Posterior vena cava (tissue), 2 donors: ENCODE measurements at regions not wholly inside any gene's neighbourhood (a gene's known extent, or its start where the extent isn't known, plus 50 kb on each side); places are given as distances from the start of the nearest gene placed in this dataset.

ENCODE experiments used
- DNase-seq: peaks from one replicate; pipeline ENCODE4 v3.0.0-alpha.2; 2020; ENCODE audit warnings: low spot score
- intact Hi-C, 2 donors: fragments of 100-400 bp; cut with DNase I; formaldehyde crosslinking; loops; one replicate each; pipeline versions ENCODE4 v1.14.1 to v1.14.2; 2022 to 2023
- donor health status: DM: yes; HTN: yes; CAD: no.
- donor health status: DM: yes; HTN: yes; CAD: no.

- no peak for DNase-seq
- intact Hi-C loops, result loop anchor here in 1 of 2 donors (10.0 kb wide), 1 partner anchor 56 kb away; no protein-coding TSS in a partner anchor
Observed at GRCh38 chr15:97009031-97009431, 678.5 kb downstream of the NR2F2 start.

- no peak for DNase-seq
- intact Hi-C loops, result no loop called here
Observed at GRCh38 chr15:97012986-97013385, 682.5 kb downstream of the NR2F2 start.

- intact Hi-C loops, result no loop called here
- no peak for DNase-seq
Observed at GRCh38 chr15:97013491-97013890, 683.0 kb downstream of the NR2F2 start.

DNA sequence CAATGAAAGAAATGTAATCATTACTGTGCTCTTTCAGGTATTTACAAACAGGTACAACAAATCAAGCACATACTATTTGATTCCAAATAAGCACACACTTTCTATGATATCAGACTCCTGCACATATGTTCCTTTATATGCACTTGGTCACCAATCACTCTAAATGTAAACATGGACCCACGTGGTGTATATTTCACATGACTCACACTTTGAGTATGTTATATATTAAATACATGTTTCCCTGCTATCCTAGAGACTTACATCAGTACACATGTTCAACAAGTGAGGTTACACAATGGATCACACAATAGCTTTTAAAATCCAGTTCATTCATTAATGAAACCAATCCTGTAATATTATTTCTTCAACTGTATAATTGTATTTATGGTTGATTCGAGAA lies 683.5 kb downstream of the NR2F2 start:
- intact Hi-C loops, result no loop called here

GRCh38 chr15:97023488-97023844 lies 693.0 kb downstream of the NR2F2 start:
- intact Hi-C loops, result no loop called here

More for the DNA sequence above, 683.5 kb downstream of the NR2F2 start:
- DNase-seq, result no peak

GRCh38 chr15:97026781-97027180 lies 696.3 kb downstream of the NR2F2 start:
- intact Hi-C loops, result no loop called here

More at GRCh38 chr15:97023488-97023844, 693.0 kb downstream of the NR2F2 start:
- no peak for DNase-seq

DNA sequence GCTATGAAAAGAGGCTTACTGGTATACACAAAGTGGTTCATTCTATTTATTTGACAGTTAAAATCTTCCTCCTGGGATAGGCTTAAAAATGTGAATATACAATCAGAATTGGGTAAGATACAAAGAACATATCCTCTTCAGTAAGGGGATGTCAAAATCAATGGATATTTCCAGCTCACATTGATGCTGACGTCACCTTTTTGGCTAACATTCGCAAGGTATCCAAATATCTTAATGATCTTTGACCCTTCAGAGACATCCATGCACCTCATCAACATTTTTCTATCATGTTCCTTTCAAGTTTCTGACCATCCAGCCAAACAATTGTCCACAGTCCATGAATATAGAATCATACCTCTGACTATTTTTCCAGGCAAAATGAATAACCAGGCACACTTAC lies 697.3 kb downstream of the NR2F2 start:
- intact Hi-C loops, result no loop called here
- no peak for DNase-seq

More at GRCh38 chr15:97026781-97027180, 696.3 kb downstream of the NR2F2 start:
- DNase-seq, result no peak

DNA sequence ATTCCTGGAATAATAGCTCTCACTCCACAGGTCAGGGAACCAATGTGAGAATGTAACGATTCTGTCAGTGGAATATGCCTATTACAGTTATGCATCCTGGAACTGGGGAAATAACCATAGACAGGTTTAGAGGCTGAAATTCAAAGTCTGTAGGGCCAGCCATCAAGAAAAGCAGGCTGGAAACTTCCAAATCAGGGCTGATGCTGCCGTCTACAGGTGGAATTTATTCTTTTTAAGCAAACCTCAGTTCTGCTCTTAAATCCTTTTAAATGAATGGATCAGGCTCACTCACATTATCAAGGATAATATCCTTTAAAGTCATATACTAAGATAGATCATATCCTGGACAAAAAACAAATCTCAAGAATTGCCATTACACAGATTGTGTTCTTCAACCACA lies 699.8 kb downstream of the NR2F2 start:
- intact Hi-C loops, result no loop called here
- DNase-seq, result no peak

DNA sequence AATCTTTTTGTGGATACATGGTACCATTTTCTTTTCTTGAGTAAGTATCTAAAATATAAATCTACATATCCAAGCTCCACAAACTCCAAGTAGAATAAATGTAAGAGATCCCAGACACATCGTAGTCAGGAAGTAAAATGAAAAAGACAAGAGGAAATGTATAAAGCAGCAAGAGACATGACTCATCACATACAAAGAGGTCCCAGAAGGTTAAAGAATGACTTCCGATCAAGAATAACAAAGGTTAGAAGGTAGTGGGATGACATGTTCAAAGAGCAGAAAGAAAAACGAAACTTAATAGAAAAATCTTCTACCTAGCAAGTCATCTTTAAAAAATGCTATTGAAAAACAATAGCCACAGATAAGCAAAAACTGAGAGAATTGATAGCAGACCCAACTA lies 705.8 kb downstream of the NR2F2 start:
- intact Hi-C loops, result no loop called here
- no peak for DNase-seq

- no peak for DNase-seq
- intact Hi-C loops, result no loop called here
Observed at GRCh38 chr15:97037080-97037479, 706.6 kb downstream of the NR2F2 start.

- DNase-seq, result no peak
- intact Hi-C loops, result no loop called here
Observed at GRCh38 chr15:97045666-97046421, 715.3 kb downstream of the NR2F2 start.

DNA sequence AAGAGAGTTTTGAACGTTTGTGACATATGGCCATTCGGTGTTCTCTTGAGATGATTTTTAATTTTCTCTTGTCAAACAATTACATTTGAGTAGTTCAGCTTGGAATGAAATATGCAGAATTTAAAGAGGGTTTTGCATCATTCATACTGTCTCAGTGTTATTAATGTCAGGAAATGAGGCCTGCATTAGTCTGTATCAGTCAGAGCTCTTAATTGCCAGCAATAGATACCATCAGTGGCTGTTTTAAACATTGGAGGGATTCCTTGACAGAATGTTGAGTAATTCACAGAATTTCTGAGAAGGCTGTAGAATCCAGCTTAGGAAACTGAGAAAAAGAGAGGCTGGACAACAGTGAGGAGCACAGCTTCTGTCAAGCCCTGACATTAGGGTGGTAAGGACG lies 722.0 kb downstream of the NR2F2 start:
- DNase-seq, result no peak
- intact Hi-C loops, result no loop called here

GRCh38 chr15:97053635-97054034 lies 723.1 kb downstream of the NR2F2 start:
- DNase-seq, result no peak
- intact Hi-C loops, result no loop called here

DNA sequence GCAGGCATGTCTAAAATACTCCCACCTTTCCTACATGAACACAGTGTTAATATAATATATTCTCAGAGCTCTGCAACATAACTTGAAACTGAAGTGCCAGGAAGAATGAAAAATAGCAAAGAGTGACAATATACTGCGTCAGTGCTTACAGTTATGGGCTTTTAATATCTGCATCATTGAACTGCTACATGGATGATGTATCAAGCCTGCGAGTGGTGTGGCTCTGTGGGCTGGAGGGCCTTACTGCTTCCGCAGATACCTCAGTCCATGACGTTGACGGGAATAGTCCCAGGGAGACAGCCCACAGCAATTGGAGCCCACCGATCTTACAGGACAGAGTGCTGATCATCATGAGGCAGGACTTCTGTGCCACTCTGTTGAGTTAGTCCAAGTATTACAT lies 727.0 kb downstream of the NR2F2 start:
- no peak for DNase-seq
- intact Hi-C loops, result no loop called here

- DNase-seq, result no peak
- intact Hi-C loops, result no loop called here
Observed at GRCh38 chr15:97059281-97059680, 728.8 kb downstream of the NR2F2 start.

GRCh38 chr15:97061392-97061791 lies 730.9 kb downstream of the NR2F2 start:
- intact Hi-C loops, result loop anchor here in 1 of 2 donors (10.0 kb wide), 1 partner anchor 57 kb away; no protein-coding TSS in a partner anchor
- no peak for DNase-seq

GRCh38 chr15:97071668-97072067 lies 741.2 kb downstream of the NR2F2 start:
- intact Hi-C loops, result no loop called here
- DNase-seq, result no peak

DNA sequence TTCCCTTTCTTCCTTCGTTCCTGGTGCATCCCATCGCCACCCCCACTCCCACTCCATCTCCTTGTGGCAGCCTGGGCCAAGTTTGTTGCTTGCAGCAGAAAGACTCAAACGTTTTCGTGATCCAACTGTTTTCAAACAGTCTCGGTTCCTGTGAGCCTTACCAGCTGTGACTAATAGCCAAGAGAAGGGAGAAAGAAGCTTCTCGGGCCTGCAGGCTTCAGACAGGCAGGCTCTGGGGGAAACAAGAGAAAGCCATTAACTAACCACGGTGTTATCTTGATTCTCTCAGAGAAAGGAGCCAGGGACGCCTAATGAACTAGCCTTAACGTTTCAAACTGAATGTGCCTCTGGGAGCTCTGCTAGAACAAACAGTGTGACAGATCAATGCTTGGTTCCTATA lies 742.0 kb downstream of the NR2F2 start:
- DNase-seq, result no peak
- intact Hi-C loops, result no loop called here

DNA sequence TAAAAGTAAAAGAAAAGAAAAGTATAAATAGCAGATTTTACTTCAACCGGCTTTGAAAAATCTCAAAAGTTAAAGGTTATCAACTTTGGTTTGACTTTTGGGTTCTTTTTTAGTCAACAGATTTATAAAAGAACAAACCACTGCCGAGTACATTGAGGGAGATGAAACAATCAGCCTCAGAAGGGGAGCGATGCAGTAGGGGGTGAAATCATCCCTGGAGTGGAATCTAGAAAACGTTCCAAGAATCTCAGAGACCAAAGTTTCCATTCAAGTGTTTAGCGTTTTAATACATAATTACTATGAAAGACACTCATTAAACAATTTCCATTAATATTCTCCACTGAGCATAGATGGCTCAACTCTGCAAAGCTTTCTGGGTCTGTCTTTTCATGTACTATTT lies 745.5 kb downstream of the NR2F2 start:
- intact Hi-C loops, result no loop called here
- no peak for DNase-seq

DNA sequence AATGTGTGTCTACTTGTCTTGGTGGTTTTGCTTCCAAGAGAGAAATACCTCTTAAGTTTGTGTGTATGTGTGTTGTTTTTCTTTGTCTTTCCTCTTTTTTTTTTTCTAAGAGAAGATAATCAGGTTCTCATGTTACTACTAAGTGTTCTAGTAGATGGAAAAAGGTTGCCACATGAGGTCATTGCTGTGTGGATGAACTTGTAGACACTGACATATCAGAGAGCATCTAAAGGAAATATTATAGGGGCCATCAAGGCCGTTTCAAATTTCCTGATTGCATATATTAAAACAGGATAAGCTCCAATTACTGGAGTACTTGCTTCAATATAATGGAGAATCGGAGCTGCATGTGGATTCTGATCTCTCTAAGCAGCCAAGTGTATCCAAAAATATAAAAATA lies 747.5 kb downstream of the NR2F2 start:
- intact Hi-C loops, result no loop called here
- DNase-seq, result no peak

DNA sequence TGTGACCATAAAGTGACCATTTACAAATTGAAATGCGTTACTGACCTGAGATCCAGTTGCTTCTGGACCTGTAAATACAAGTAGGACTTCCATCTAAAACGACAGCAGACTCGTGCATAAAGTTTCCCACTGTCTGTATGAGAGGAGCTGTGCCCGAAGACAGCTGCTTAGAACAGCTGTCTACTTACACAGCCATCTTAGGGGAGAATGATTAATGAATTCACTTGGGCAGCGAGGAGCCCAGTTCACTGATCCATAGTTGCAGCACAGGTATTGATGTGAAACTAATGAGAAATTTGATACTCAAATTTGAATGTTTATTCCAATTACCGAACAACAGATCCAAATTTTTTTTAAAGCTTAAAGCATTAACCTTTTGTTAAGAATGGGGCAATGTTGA lies 748.1 kb downstream of the NR2F2 start:
- DNase-seq, result no peak
- intact Hi-C loops, result no loop called here
